NCI-H146 treated with DMSO at 0.1 percent for 48 hours (cell line): ENCODE measurements at regions not wholly inside any gene's neighbourhood (a gene's known extent, or its start where the extent isn't known, plus 50 kb on each side); places are given as distances from the start of the nearest gene placed in this dataset.

Experiments
- DNase-seq: peaks from one replicate; lab custom pipeline; 2025; ENCODE audit not compliant: unreplicated experiment; lab: John Stamatoyannopoulos, UW

GRCh38 chr20:39944861-39945260, 744.2 kb downstream of the MAFB start:
- DNase-seq = no peak

- DNase-seq = no peak
Measured at GRCh38 chr20:39943336-39943735, 745.7 kb downstream of the MAFB start.

- DNase-seq = no peak
Measured at GRCh38 chr20:39941245-39941644, 747.8 kb downstream of the MAFB start.

- no peak for DNase-seq
Measured at GRCh38 chr20:39939241-39939865, 749.7 kb downstream of the MAFB start.

GRCh38 chr20:39936401-39936800, 752.6 kb downstream of the MAFB start:
- no peak for DNase-seq

- DNase-seq = no peak
Measured at GRCh38 chr20:39935901-39936300, 753.1 kb downstream of the MAFB start.

GRCh38 chr20:39916236-39916765, 772.7 kb downstream of the MAFB start:
- no peak for DNase-seq

- DNase-seq = no peak
Measured at GRCh38 chr20:39913274-39913673, 775.8 kb downstream of the MAFB start.

- DNase-seq = no peak
Measured at GRCh38 chr20:39911497-39911896, 777.5 kb downstream of the MAFB start.

GRCh38 chr20:39910536-39910935, 778.5 kb downstream of the MAFB start:
- no peak for DNase-seq

GRCh38 chr20:39909447-39909846, 779.6 kb downstream of the MAFB start:
- DNase-seq = no peak

- DNase-seq = no peak
Measured at GRCh38 chr20:39904476-39905112, 784.4 kb downstream of the MAFB start.

GRCh38 chr20:39903806-39904465, 785.1 kb downstream of the MAFB start:
- DNase-seq = no peak

GRCh38 chr20:39899881-39900280, 789.2 kb downstream of the MAFB start:
- DNase-seq = no peak

GRCh38 chr20:39898467-39898852, 790.6 kb downstream of the MAFB start:
- no peak for DNase-seq

- no peak for DNase-seq
Measured at GRCh38 chr20:39897781-39898466, 791.1 kb downstream of the MAFB start.

- DNase-seq = no peak
Measured at GRCh38 chr20:39897058-39897457, 792.0 kb downstream of the MAFB start.

GRCh38 chr20:39894067-39894466, 795.0 kb downstream of the MAFB start:
- DNase-seq = no peak

- DNase-seq = no peak
Measured at GRCh38 chr20:39893003-39893685, 795.9 kb downstream of the MAFB start.

- no peak for DNase-seq
Measured at GRCh38 chr20:39890697-39891096, 798.3 kb downstream of the MAFB start.

GRCh38 chr20:39888310-39888709, 800.7 kb downstream of the MAFB start:
- no peak for DNase-seq
